ENCODE measurements at regions not wholly inside any gene's neighbourhood (a gene's known extent, or its start where the extent isn't known, plus 50 kb on each side); places are given as distances from the start of the nearest gene placed in this dataset.
"Not testable (repeated sequence)": the region's sequence is repeated elsewhere in the genome, so short reads cannot be mapped to it uniquely, and the experiment has no call there.

DNA sequence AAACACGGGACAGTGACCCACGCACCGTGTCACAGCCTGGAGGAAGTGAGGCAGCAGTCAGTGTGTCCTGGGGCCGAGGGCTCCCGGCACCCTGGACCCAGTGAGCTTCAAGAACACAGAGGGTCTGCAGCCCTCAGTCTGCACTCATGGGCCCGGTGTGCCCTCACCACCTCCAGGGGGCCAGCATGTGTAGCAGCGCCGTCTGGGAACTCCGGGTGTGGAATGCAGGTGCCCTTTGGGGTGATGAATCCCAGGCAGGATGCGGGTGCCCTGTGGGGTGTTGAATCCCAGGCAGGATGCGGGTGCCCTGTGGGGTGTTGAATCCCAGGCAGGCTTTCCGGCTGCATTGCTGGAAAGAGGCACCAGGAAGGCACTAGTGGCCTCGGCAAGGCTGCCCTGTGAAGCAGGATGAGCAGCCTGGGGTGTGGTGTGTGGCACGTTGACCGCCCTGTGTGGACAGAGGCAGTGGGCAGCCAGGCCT is 1399.9 kb downstream of the BRD1 start:
- no peak for DNase-seq (ENCODE audit: low spot score)

DNA sequence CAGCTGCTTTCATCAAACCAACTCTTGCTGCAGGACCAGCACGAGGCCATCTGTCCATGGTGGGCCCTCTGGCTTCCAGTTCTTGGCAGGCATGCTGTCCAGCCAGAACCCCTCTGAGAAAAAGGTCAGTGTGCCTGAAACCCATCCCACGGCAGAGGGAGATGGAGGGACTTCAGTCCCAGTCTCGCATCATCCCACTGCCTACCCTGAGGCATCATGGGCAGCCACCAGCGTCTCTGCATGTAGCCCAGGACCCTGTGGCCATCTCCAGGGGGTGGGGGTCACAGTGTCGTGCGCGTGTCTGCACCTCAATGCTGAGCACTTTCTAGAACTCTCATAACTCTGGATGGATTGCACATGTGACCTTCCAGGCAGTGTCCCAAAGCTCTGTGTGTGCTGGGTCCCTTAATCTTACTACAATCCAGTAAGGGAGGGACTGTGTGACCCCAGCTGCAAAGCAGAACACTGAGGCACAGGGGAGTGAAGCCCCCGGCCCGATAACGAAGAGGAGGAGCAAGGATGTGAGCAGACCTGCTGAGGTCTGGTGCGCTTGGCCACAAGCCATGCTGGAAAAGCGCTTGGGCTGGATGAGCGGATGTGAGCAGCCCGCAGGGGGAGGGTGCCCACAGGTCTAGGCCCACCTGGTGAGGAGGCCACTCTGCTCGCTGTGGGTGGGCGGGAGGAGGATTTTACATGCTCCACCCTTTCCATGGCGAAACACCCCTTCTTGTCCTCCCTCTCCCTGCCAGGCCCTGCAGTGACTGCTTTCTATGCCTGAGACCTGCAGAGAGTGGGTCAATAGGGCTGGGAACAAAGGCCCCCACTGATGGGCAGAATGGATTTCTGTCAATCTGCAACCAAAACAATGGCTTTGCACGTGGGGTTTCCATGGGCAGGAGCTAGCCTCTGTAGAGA is 1401.0 kb downstream of the BRD1 start:
- DNase-seq (ENCODE audit: low spot score), result no peak

DNA sequence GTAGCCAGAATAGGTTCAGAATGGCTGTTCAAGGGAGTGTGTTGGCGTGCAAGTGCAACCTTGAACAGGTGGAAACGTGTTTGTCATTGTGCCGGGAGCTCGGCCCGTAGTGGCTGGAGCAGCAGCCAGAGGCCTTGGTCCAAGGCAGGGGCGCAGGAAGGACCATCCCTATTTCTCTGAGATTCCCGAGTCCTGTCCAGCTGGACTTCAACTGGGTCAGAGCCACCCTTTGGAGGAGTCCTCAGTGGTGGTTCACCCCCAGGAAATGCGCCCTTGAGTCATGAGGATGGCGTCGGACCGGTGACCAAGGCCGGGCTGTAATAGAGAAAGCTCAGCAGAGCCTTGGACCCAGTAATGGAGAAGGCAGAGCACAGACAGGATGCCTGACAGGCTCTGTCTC is 1402.0 kb downstream of the BRD1 start:
- DNase-seq (ENCODE audit: low spot score), result no peak

DNA sequence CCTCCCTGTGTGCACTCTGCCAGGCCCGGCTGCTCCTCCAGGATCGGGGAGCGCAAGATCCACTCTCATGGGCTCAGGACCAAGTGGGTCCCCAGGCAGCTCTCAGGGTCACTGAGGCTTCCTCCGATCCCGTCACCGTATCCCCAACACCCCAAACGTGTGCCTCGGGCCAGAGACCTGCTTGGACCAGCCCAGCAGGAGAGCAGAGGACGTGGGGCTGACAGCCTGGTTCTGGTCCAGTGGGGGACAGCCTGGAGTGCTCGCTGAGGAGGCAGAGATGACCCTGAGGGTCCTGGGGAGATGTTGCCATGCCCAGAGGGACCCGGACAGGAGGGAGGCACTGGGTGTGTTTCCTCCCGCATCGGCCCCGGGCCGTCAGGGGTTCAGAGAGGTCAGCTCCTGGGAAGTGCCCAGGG is 1402.6 kb downstream of the BRD1 start:
- no peak for DNase-seq (ENCODE audit: low spot score)

DNA sequence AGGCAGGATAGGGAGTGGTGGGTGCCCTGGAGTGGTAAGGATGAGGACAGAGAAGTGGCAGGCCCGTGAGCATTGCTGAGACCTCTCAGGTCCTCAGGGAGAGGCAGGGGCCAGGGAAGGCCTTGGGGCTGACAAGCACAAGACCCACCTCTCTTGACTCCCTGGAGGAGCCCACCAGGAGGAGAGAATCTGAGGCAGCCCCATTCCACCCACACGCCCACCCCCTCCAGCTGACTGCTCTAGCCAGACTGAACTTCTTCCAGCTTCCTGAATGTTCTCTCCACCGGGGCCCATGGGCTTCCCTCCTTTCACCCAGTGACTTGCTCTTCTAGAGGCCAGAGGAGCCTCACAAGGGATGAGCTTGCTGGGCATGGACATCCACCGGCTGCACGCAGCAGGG is 1403.0 kb downstream of the BRD1 start:
- DNase-seq (ENCODE audit: low spot score), result no peak

DNA sequence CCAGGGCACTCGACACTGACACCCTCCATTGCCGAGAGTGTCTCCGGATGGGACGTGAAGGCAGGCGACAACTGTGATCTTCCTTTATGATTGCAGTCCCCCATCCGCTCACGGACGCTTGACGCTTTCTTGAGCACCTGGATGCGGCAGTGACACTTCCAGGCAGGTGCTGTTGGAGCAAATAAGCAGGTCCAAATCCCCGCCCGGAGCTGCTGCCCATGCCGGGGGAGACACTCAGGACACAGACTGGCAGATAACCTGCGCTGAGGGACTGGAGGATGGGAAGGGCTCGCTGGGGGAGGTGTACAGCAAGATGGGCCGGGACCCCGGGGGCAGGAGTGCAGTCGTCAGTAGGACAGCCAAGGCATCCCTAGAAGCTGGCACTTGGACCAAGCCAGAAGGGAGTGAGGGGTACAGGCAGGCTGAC is 1403.5 kb downstream of the BRD1 start:
- no peak for DNase-seq (ENCODE audit: low spot score)

DNA sequence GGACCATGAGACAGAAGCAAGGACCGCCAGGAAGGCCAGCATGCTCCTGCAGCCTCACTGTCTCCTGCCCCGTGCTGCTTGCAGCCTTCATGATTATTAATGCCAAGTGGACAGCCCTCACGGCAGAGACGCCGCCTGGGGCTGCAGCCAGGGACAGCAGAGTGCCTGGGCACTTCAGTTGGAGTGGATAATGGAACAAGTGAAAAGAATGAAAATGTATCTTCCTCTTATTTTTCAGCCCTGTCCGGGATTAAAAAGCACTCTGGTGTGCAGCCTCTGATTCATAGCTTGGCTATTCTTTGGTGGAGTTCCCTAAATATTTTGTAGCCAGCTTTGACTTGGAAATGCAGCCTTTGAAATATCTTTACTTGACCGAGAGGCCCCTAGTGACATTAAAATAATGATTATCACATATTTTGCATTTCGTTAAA is 1404.2 kb downstream of the BRD1 start:
- no peak for DNase-seq (ENCODE audit: low spot score)

DNA sequence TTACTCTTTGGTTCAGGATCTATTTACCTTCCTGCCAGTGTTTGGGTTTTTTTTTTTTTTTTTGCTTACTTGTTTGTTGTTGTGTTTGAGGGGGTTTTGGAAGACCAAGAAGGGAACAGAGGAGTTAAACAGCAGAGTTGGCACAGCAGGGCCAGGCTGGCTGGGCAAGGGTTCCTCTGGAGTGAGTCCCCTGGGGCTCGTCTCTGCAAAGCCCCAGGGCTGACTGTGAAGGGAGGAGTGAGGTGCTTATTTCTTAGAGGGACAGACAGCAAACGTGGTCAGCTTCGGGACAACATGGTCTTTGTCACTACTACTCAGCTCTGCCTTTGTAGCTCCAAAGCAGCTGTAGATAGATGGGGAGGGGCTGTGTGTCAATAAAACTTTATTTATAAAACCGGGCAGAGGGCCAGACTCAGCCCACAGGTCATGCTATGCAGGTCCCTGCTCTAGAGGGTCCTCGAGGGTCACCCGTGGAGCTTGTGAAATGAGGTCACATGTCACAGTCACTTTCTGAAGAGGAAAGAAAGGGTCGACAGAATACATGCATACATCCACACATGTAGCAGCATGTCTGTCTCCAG is 1404.7 kb downstream of the BRD1 start:
- no peak for DNase-seq (ENCODE audit: low spot score)

DNA sequence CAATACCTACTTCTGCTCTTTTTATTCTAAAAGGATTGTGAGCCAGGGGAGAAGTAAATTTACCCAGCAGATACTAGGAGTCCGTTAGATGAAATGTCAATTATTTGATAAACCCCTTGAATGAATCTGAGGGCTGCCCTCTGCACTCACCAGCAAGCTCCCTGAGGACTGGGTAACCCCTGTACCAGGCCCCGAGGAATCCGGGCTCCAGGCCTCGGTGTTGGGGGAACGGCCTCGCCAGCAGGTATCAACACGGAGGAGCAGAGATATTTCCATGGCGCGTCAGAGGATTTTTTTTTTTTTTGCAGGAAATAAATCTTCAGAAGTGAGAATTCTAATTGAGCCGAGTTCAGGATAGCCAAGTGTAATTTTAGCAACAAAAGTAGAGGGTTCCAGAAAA is 1408.8 kb downstream of the BRD1 start:
- no peak for DNase-seq (ENCODE audit: low spot score)

DNA sequence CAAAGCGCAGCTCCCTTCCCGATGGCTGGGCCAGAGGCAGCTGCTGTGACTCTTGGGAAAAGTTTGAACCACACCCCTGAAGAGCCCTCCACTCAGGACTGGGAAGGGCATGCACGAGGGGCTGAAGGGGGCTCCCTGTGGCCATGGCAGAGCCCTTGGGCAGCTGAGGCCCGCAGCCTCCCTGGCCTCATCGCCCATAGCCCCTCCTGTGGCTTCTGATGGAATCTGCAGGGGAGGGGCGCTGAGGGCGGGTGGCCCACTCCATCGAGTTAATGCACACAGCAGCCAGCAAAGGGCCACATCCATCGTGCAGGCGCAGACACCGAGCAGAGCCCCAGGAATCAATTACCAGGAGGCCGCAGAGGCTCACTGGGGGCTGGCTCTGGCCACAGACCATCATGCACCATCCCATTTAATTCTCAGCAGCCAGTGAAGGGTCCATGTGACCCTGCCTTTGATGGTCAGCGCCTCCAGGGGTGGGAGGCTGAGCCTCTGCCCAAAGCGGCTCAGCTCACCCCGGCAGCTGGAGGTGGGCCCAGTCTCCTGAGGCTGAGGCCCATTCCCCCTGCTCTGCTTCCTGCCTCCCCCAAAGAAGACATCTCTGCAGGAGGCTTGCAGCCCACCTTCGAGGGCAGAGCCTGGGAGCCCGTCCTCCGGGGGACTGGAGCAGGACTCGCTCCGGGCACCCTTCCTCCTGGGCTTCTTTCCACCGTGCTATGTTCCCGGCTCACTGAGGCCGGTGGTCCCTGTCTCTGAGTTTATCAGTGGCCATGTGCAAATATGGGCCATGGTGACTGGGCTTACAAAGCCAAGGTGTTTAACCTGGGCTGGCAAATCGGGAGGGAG is 1410.2 kb downstream of the BRD1 start:
- DNase-seq (ENCODE audit: low spot score), result no peak

DNA sequence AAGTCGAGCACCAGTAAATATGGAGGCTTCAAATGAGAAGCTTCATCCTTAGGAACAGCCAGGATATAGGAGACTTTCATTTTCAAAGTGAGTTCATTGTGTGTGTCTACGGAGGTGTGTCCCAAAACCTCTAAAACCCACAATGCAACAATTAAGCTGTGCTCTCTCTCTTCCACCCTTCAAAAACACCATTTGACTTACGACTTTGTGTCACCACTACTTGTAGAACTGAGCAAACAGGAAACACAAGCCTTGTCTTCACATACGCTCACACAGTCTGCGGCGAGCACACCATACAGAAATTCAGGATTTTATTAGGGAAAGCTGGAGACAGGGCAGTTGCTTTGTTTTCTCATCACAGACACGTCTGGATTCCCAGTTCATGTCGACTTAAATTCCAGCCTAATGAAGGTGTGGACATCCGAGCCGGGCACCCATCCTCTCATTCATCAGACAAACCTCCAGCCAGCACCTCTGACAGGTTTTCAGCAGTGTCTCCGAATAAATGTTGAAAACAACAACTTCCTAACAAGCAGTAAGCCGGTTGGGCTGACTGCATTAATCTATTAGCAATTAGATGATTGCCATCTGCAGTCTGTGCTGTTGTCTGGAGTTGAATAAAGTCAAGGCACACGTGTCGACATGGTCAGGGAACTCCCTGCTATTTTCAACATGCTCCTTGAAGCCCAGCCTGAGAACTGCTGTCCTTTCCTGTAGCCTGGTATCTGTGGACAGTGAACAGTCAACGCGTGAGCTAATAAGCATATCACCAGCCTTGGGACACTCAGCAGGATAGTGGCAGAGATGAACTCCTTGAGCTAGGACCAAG is 1411.1 kb downstream of the BRD1 start:
- DNase-seq (ENCODE audit: low spot score), result no peak

DNA sequence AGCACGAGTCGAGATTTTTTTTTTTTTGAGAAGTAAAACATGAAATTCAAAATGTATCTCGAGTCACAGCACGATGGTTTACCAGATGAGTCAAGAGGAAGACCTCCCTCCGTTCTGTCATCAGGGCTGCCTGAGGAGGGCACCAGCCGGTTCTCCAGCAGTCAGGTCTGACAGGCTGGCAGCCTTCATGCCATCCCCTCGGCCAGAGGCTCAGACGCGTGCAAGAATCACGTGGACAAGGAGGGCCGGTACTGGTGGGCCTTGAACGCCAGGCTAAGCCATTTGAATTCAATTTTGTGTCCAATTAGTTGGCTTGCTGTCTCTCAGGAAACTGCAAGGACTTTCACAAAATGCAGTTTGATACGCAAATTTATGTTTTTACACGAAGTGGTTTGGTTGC is 1412.2 kb downstream of the BRD1 start:
- DNase-seq (ENCODE audit: low spot score), result no peak

DNA sequence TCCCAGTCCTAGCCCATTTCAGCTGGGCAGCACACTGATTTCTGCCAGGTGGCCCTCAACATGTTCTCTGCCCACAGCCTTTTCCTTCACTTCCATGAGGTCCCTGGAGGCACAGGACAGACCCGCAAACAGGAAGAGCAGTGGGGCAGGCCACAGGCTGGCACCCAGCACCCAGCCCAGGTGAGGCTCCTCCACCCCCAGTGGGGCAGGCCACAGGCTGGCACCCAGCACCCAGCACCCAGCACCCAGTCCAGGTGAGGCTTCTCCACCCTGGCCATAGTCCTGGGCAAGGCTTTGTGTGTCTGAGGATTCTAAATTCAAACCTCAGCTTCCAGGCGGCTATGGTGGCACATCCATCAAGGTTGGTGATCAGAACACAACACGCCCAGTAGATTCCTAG is 1413.0 kb downstream of the BRD1 start:
- DNase-seq (ENCODE audit: low spot score), result no peak

DNA sequence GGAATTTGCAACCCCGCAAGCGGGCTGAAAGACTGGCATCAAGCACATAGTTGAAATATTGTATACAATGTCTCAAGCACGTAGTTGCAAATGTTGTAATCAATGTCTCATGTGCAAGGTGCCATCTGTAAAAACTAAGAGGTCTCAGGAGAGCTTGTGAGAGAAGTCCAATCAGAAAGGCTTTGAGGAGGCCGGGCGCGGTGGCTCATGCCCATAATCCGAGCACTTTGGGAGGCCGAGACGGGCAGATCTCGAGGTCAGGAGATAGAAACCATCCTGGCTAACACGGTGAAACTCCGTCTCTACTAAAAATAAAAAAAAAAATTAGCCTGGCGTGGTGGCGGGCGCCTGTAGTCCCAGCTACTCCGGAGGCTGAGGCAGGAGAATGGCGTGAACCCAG is 1414.7 kb downstream of the BRD1 start:
- not testable (repeated sequence) for DNase-seq (ENCODE audit: low spot score)

DNA sequence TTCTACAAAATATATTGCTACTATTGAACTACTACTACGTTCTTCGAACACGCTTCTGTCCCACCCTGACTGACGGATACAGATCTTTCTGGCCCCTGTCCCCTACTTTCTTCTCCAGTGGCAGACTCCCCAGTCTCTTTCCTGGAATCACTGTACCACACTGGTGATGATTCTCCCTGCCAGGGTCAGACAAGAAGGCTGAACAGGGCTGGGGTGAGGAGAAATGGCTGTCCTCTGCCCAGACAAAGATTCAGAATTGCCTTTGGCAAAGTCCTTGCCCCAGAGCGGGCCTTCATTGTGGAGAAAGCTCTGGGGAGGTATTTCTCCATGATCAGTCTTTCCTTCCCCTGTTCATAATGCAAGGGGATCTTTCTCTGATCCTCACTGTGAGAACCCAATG is 1417.1 kb downstream of the BRD1 start:
- DNase-seq (ENCODE audit: low spot score), result no peak

DNA sequence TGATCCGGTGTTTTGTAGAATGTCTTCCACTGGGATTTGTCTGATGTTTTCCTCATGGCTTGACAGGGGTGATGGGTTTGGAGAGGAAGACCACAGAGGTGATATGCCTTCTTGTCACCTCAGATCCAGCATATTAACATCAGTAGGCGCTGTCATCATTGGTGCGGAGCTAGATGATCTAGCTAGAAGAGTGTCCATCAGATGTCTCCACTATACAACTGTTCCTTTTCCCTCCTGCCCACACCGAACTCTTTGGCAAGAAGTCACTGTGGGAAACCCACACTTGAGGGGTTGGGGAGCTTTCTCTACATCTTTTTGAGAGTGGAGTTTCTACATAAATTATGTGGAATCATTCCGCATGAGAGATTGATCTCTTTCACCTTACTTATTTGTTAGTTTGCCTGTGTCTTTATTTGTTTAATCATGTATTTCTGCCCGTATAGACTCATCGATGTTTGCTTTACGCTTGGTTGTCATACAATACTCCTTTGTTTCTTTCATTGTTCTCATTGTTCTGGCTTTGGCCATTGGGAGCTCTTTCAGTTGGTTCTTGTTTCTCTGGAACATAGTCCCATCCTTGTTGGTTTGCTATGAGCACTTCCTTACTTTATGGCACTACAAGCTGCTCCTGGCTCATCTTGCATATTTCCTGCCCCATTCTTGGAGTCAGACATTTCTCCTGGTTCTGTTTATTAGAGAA is 1420.3 kb downstream of the BRD1 start:
- DNase-seq (ENCODE audit: low spot score), result no peak

DNA sequence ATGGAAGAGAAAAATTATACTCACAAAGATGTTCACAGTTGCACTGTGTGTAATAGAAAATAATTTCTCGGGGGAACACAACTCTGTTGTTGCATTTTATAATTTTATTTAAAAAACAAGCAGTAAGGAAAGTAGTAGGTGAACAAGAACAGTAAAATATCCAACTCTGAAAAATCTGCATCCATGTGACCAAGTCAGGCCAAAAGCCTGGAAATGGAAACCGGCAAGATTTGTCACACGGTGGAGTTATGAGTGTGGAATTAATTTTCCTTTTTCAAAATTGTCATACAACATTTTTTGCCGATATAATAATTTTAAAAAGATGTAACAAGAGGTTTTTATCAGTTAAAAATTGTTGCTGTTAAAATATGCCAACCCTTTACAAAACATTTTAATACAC is 1421.5 kb downstream of the BRD1 start:
- no peak for DNase-seq (ENCODE audit: low spot score)

DNA sequence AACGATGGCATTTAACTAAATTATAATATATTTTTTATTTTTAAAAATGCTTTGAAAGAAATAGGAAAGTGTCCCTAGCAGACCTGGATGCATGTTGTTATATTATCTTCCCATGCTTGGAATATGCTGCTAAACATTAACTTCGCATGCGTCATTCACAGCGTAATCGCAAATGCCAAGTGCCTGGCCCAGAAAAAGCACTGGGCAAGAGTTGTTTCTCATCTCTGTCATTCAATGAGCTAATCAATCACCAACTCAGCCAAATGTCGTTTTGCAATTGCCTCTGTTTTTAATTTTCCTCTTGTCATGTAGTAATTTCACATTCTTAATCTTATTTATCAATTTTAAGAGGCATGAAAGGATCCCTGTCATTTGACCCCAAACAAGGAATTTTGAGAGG is 1421.9 kb downstream of the BRD1 start:
- peak; percentile 20 for DNase-seq (ENCODE audit: low spot score)

DNA sequence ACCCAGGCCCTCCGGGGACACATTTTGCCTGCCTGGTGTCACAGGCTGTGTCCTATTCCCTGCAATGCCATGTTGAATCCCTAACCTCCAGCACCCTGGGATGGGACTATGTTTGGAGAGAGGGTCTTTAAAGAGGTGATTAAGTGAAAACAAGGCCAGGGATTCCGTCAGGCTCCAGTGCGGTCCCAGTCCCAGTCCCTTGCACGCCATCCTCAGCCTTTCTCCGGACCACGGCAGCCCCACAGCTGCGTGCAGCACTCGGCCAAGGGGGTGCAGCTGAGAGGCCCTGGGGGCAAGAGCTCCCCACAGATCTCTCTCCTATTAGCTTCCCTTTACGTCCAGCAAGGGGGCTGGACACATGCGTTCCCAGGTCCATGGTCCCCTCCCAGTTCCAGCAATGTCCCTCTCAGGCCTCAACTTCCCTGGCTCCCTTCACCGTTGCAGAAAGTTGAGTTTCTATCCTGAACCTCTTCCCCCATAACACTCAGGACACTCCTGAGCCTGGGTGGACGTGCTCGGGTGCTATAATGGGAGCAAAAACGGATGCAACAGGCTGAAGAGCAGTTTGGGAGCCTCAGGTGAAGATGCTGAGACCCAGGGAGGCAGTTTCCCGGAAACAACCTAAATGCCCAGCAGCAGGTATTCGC is 1422.7 kb downstream of the BRD1 start:
- no peak for DNase-seq (ENCODE audit: low spot score)
